Embryonic facial prominence (tissue), 1 donor: ENCODE measurements at regions not wholly inside any gene's neighbourhood (a gene's known extent, or its start where the extent isn't known, plus 50 kb on each side); places are given as distances from the start of the nearest gene placed in this dataset.
"Not testable (repeated sequence)": the region's sequence is repeated elsewhere in the genome, so short reads cannot be mapped to it uniquely, and the experiment has no call there.

Experiments used
- DNase-seq: peaks from one replicate; pipeline ENCODE4 v3.0.0-alpha.2; 2016; ENCODE audit errors: extremely low spot score

- no peak for DNase-seq
These were observed 140.2 kb upstream of the RBMS3 start for GRCh38 chr3:29140666-29141065.

- DNase-seq, result no peak
These were observed 139.5 kb upstream of the RBMS3 start for GRCh38 chr3:29141197-29141917.

GRCh38 chr3:29141918-29142275 lies 139.0 kb upstream of the RBMS3 start:
- DNase-seq, result no peak

GRCh38 chr3:29143151-29143550 lies 137.7 kb upstream of the RBMS3 start:
- DNase-seq, result no peak

- DNase-seq, result no peak
These were observed 136.5 kb upstream of the RBMS3 start for GRCh38 chr3:29144361-29144760.

- DNase-seq, result no peak
These were observed 136.1 kb upstream of the RBMS3 start for GRCh38 chr3:29144807-29145206.

GRCh38 chr3:29145360-29145759 lies 135.5 kb upstream of the RBMS3 start:
- DNase-seq, result no peak

- DNase-seq, result no peak
These were observed 128.5 kb upstream of the RBMS3 start for GRCh38 chr3:29152379-29152778.

GRCh38 chr3:29153811-29154210 lies 127.1 kb upstream of the RBMS3 start:
- no peak for DNase-seq

GRCh38 chr3:29156086-29156715 lies 124.7 kb upstream of the RBMS3 start:
- DNase-seq, result no peak

GRCh38 chr3:29164825-29165224 lies 116.0 kb upstream of the RBMS3 start:
- no peak for DNase-seq

GRCh38 chr3:29167180-29167579 lies 113.7 kb upstream of the RBMS3 start:
- no peak for DNase-seq

GRCh38 chr3:29168081-29168480 lies 112.8 kb upstream of the RBMS3 start:
- no peak for DNase-seq

GRCh38 chr3:29168696-29169095 lies 112.2 kb upstream of the RBMS3 start:
- no peak for DNase-seq

- no peak for DNase-seq
These were observed 111.4 kb upstream of the RBMS3 start for GRCh38 chr3:29169451-29169850.

GRCh38 chr3:29171043-29171990 lies 109.6 kb upstream of the RBMS3 start:
- DNase-seq, result no peak

GRCh38 chr3:29176501-29176900 lies 104.4 kb upstream of the RBMS3 start:
- DNase-seq, result no peak

GRCh38 chr3:29178809-29179793 lies 101.8 kb upstream of the RBMS3 start:
- DNase-seq, result no peak

- no peak for DNase-seq
These were observed 99.6 kb upstream of the RBMS3 start for GRCh38 chr3:29181149-29181780.

- no peak for DNase-seq
These were observed 99.0 kb upstream of the RBMS3 start for GRCh38 chr3:29181872-29182271.

- not testable (repeated sequence) for DNase-seq
These were observed 98.0 kb upstream of the RBMS3 start for GRCh38 chr3:29182828-29183227.
